AG08395 (cell line): ENCODE measurements at regions not wholly inside any gene's neighbourhood (a gene's known extent, or its start where the extent isn't known, plus 50 kb on each side); places are given as distances from the start of the nearest gene placed in this dataset.
"Not testable (repeated sequence)": the region's sequence is repeated elsewhere in the genome, so short reads cannot be mapped to it uniquely, and the experiment has no call there.

Experiments
- DNase-seq: peaks from one replicate; pipeline ENCODE4 v3.0.0; 2012; ENCODE audit warnings: mixed read lengths, low spot score

DNA sequence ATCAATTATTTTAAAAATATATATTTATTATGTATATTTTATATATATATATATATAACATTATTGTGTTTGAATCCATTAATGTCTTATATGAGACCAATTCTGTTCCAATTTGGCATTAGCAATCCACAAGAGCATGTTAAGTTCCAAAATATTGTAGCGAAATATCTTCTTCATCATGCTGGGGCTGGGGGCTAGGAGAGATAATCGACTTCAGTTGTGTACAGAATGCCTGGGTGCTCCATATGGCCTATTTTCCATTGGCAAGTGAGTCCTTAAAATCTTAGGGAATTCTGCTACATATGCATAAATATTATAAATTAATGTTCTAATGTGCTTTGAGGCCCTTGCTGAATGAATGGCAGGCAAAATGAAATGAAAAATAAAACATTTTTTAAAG is 117.7 kb downstream of the PCDH7 start:
- no peak for DNase-seq

DNA sequence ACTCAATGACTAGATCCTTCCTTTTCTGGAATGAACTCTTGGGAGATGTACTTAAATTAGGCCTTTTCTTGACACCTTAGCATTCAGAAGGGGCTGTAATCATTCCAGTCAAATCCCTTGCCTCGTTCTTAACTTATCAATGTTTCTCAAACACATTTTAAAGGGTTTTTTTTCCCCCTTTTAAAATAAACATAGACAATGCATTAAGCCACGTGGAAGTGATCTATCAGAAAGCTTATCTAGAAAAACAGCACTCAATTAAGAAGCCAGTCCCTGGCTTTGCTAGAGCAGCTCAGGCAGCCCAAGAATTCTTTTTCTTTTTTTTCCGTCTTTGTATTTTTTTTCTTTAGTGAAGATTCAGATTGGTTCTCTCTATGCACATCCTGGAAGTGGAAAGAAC is 118.2 kb downstream of the PCDH7 start:
- DNase-seq: no peak

DNA sequence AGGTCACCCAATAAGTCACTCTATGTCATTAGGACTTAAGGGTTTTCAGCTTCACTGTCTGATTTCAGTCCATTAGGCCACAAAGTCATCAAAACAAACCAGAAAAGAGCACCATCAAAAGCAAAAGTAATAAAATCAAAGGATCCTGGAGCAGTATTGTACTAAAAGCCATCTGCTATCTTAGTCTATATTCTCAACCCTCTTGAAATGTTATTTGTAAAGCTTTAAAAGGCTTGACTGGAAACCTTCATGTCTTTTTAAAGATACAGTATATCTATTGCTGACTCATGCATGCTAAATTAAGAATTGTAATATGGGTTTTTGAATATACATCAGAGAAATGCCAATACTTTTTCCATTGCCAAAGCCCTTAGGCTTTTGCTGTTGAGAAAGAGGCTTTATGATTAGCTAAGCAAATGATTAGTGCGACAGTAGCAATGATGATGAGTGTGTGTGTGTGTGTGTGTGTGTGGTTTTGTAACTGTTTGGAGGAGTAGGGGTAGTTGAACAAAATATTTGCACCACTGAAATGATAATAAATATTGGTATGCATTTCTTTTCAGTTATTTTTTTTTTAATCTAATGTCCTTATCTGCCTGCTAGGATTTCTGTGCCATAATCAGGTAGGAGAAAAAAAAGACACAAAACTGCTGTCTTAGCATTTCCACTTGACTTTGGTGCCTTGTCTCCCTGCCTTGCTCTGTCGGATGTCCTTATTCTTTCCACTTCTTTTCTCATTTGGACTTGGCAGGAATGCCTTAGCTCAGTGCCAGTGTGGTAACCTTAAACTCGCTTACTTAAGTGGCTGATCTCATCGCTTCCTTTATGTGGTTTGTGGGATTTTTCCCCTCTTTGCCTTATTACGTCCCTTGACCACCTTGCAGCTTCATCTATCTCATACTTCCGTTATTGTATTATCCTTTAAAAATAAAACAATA is 119.7 kb downstream of the PCDH7 start:
- DNase-seq: no peak

DNA sequence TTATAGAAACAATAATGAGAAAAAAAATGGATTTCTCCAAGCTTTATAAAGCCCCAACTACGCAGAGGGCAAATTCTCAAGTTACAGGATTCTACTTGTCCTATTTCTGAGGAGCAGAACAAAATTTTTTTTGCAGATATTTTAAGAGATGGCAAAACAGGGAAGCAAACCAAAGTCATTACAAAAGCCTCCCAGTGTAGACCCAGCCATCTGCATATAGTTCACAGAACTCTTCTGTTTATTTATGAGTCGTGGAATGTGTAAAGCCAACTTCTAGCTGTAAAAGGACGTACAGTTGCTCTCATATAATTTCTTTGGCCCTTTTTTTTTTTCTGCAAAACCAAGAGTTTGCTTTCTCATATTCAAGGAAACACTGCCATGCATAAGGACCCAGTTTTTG is 120.4 kb downstream of the PCDH7 start:
- no peak for DNase-seq

DNA sequence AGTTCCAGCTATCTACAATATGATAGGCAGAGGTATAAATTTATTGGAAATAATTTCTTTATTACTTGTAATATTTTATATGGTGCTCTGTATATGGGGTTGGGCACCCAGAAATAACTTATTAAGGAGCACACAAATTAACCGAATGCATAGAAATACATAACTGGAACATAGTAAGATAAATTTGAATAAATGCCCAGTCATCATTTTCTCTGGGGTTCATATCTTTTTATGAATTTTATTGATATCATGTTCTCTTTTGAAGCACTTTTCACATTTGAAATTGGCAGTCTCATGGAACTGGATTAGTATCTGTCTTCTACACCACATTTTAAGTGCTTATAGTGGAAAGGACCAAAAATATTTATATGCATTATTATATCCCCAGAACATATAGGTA is 122.0 kb downstream of the PCDH7 start:
- no peak for DNase-seq

DNA sequence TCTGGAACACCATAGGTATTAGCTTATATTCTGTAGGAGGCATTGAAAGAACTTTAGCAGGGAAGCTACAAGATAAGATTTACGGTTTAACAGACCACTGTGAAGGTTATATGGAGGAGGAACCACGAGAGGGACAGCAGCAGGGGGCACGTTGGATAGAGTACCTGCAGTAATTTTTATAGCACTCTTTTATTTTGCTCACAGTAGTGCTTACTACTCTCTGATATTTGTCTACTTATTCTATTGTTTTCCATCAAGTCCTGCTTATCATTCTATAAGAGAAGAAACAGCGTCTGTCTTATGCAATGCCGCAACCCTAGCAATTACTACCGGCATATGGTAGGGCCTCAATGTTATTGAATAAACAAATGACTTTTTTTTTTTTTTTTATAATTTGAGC is 122.5 kb downstream of the PCDH7 start:
- DNase-seq: no peak

DNA sequence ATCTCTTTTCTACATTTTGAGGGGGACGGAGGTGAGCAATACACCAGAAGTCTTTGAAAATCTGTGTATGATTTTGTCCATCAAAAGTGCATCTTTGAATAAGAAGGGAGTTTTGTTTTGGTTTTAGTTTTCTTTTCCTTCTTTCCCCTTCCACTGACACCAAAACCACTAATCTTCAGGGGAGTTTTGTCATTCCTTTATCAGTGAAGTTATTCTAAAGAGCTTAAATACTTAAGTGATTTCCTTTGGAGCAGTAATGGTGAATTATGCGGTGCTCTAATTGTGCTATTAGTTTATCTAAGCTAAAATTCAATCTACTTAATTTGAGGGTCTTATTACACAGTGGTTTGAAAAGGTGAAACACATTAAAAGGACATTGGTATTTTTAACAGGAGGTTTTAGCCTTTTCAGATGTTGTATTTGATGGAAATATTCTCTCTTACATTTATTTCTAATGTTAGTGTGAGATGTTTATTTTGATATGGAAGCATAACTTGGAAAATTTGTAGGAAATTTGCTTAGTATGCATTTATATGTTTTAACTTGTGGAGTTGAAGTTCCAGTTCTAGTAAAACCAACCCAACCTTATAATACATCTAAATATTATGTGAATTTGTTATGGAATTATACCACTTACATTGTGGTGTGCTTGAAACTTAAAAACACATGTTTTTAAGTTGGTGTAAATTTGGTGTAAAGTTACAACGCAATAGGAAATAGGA is 124.9 kb downstream of the PCDH7 start:
- no peak for DNase-seq

DNA sequence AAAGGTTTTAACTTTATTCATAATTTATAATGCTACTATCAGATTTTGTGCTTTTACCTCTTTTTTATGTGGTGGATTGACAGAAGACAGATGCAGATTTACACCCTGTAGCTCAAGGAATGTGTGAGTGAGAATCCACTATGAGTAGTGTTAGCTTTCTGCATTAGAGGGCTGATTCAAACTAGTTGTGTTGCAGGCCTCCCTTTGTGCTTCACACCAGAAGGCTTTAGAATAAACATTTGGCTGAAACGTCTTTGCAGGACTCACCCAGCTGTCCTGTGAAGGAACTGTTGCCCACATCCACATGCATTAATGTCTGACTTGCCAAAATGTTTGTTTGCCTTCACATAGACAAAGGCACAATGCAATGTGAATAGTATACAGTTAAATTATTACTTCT is 127.0 kb downstream of the PCDH7 start:
- no peak for DNase-seq

DNA sequence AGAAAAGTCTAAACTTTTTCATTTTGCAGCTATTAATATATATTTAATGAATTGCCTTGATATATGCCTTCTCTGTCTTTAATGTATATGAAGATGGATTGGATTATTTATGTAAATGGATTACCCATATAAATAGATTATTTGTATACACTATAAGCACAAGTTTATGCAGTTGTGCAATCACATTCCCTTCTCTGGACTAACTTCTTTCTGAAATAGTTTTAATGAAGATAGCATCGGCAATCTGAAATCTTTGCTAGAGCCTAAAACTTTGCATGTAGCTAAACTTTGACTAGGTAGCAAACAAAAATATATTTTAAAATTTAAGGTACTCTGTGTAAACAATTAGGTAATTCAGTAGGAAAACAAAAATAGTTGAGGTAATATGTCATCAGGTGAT is 127.8 kb downstream of the PCDH7 start:
- DNase-seq: no peak

DNA sequence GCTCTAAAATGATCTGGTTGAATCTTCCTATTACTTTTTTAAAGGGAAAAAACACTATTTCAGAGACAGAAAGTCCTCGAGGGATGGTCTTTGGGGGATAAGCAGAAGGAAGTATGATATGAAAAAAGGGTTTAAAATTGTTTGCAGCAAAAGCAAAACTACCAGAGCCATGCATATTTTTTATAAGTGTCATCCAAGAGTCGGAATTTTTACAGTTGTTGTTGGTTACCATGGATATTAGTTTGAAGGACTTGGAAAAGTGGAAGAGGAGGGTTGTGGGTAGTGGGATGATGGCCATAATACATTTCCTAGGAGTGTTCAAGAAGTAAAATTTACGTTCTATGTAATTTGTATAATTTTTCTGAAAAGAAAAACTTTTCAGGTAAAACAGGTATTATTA is 134.4 kb downstream of the PCDH7 start:
- DNase-seq: no peak

DNA sequence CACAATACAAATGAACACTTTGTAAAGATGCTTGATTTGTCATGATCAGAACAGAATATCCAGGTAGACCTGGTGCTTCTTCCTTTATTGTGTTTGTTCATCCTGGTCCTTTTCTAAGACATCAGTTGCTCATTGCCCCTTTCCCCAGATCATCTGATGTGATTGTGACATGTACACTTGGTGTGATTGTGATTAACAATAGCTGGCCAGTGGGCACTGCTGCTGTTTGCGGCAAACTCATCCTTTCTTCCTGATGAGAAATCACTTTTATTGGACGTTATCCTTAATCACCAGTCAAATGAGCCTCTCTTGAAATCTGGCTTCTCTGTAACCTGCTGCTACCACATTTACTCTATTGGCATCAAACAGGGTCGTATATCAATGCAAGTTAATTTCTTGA is 135.1 kb downstream of the PCDH7 start:
- DNase-seq: no peak

DNA sequence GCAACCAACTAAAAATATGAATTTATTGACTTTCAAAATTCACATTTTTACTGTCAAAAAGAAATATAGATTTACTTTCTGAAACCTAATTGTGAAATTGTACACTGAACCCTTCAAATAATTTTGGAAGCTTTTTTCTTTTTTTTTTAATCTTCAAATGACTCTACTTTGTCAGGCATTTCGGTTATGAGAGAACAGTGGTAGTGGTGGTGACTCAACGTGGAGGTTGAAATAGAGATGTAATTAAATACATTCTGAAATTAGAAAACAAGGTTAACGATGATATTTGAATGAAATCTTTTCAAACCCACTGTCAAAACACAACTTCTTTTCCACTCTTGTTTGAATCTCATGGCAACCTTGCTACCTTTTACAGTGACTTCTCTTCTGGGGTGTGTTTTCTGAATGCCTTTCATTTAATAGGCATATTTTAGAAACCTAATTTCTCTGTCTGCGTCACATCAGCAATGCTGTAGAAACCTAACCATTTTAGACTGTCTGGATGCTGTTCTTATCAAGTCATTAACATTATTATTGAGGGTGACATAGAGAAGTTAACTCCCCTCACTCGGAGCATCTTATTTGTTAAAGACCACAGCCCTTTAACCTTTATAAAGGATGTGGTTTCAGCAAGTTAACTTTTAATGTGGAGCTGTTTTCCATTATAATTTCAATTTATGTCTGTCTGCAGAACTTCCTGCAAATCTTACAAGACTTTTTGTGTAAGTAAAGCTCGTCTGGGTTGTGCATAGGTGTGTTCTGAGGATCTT is 136.8 kb downstream of the PCDH7 start:
- DNase-seq: no peak

DNA sequence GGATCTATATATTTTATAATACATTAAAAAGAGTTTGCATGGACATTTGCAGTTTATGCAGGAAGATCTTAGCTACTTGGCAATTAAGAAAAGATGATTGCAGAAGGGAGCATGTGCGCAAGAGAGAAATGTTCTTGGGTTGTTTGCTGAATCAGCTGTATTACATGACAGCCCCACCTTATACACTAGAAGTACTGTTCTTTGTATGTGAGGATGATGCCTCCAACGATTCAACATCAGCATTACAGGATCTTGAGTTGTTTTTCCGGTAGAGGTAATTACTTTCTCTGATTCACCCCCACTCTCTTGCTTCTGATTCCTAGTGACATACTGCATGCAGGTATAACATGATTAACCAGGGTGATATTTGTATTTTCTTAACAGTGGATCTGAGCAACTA is 140.8 kb downstream of the PCDH7 start:
- DNase-seq: no peak

DNA sequence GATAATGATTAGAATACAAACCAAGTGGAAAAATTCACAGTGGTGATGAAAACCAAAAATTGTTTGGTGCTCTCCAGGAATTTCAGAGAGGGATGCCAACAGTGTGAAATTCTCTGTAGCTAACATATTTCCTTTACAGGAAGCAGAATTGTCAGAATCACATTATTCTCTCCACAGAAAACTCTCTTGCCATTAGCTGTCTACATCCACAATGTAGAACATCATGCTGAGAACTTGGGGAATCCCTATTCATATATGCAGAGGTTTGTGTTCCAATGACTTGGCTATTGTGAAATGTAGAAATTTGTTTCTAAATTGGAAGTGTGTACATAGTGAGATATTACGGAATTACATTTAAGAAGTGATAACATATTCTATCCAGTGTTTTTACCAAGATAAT is 142.0 kb downstream of the PCDH7 start:
- no peak for DNase-seq

DNA sequence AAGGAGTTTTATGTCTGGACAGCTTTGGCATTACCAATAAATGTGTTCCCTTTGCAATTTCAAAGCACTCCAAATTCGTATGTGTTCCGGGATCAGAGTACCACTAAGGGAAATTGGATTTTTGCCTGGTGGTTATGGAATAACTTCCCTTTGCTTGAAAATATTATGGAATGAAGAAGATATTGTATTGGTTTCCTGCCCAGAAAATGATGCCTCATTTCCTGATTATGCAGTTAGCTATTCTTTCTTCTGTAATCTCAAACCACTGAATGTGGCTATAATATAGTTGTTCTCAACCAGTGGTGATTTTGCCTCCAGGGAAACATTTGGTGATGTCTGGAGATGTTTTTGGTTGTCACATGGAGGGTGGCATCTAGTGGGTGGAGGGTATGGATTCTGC is 142.9 kb downstream of the PCDH7 start:
- no peak for DNase-seq

DNA sequence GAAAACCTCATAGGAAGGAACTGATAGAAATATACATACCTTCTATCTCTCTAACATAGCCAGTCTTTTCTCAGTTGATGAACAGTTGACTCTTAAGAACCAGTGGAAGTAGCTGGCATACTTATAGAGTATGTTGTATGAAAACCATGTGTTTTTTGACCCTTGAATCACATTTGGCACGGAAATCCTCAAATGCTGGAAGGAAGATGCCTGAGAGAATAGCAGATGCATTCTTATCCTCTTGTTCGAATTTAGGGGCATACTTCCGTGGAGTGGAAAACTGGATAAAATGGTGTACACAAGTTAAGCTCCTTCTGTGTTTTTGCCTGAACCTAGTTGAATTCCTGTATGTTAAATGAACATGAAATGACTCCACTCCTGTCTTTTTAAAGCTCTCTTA is 145.5 kb downstream of the PCDH7 start:
- no peak for DNase-seq

DNA sequence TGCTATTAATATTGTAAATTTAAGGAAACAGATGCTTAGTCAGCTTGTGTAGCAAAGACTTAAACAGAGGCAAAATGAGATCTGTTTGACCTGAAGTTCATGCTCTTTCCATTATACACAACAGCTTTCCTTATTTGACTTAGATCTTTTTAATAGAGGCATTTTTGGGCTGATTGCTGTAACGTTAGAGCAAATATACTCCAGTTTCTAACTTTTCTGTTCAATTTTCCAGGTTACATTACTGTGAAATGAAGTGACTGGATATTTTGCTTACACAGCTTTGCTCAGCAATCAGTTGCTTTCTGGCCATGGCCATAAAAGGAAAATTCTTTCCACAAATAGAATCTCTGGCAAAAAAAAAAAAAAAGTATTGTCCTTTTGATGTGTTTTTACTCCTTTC is 146.2 kb downstream of the PCDH7 start:
- DNase-seq: no peak

DNA sequence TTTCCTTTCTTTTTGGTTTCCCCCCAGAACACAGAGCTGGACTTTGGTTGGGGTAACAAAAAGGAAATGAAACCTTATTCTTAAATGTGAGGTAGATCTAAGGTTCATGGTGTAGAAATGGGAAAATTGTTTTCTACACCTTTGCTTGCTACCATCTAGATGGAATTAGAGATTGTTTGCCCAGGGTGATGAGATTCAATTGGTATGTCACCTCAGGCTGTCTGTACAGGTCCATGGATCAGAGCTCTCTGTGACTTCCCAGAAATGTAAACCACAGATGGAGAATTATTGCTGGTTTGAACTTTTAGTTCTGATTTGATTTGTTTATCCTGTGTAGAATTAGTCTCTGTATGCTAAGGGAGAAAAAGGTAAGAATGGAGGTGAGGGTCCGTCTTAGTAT is 146.7 kb downstream of the PCDH7 start:
- DNase-seq: no peak

DNA sequence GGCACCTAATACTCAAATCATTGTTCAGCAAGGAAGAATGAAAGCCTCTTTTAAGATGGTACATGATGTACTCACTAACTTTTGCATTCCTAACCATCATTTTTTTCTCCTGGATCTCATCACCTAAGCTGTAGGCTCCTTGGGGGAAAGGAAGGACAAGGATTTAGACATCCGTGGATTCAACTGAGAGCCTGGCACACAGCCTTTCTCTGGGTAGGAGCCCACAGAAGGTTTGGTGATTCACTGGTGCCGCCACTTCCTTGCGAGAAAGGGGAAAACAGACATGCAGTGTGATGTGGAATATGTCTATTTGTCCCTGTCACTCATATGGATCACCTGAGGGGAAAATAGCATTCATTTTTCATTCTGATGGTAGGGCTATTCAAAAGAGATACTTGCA is 147.3 kb downstream of the PCDH7 start:
- DNase-seq: no peak

DNA sequence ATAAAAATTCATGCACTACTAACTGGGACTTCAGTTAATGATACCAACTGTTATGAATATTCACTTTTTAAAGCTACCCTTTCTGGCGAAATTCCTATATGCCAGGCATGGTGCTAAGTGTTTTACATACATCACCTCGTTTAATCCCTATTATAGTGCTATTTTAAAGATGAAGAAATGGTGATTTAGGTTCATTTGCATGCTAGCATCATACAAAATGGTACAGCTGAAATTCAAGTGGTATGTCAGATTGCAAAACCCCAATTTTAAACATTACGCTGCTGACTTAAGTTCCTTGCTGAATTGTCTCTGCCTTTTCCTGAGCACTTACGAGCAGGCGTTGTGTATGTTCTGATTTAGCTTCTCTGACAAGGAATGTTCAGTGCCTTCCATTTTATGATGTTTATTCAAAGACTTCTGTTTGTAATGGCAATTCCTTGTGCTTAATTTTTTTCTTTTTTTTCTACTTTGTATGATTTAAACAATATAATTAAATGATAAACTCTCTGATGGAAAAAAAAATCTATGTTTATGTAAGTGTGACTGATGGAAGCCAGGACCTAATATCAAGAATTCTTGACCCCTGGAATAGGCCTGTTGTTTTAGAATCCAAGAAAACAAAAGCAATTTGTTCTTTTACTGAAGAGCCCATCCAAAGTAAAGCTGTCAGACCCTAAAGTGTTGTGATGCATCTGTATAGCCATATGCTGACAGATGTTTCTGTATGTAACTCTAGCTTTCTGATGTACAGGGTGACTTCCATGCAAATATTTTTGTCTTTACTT is 148.1 kb downstream of the PCDH7 start:
- no peak for DNase-seq

DNA sequence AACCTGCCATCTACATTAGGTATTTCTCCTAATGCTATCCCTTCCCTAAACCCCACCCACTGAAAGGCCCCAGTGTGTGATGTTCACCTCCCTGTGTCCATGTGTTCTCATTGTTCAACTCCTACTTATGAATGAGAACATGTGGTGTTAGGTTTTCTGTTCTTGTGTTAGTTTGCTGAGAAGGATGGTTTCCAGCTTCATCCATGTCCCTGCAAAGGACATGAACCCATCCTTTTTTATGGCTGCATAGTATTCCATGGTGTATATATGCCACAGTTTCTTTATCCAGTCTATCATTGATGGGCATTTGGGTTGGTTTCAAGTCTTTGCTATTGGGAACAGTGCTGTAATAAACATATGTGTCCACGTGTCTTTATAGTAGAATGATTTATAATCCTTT is 149.2 kb downstream of the PCDH7 start:
- not testable (repeated sequence) for DNase-seq

DNA sequence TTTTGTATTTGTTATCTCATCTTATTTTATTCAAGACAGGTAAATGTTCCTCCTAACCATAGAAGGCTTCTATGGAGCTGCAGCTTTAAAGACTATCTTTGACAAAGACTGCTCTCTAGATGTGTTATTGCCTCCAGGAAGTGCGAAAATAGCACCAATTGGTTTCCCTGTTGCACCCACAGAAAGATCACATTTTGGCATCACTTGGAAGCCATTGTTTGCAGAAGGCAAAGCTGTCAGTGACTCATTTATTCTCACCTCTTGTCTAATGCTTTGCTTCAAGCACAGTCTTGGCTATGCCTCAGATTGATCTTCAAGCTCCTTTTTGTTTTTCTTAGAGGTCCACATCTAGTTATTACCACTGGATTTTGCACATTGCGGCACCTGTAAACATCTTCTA is 150.3 kb downstream of the PCDH7 start:
- DNase-seq: no peak
